C4-2B (cell line): ENCODE measurements at regions not wholly inside any gene's neighbourhood (a gene's known extent, or its start where the extent isn't known, plus 50 kb on each side); places are given as distances from the start of the nearest gene placed in this dataset.

Source experiments
- CTCF ChIP-seq: fragments of 450-650 bp; conservative IDR thresholded peaks from 2 replicates; pipeline ENCODE4 v1.5.1; 2017; ENCODE audit warnings: mild to moderate bottlenecking
- ZFX ChIP-seq: fragments of 450-650 bp; IDR thresholded peaks from 2 replicates; pipeline ENCODE4 v1.6.1; 2017

GRCh38 chr18:37675699-37676098 is 110.1 kb upstream of the CELF4 start:
- no peak for TF ChIP-seq CTCF
- TF ChIP-seq ZFX, result no peak
